ENCODE measurements at regions not wholly inside any gene's neighbourhood (a gene's known extent, or its start where the extent isn't known, plus 50 kb on each side); places are given as distances from the start of the nearest gene placed in this dataset.

DNA sequence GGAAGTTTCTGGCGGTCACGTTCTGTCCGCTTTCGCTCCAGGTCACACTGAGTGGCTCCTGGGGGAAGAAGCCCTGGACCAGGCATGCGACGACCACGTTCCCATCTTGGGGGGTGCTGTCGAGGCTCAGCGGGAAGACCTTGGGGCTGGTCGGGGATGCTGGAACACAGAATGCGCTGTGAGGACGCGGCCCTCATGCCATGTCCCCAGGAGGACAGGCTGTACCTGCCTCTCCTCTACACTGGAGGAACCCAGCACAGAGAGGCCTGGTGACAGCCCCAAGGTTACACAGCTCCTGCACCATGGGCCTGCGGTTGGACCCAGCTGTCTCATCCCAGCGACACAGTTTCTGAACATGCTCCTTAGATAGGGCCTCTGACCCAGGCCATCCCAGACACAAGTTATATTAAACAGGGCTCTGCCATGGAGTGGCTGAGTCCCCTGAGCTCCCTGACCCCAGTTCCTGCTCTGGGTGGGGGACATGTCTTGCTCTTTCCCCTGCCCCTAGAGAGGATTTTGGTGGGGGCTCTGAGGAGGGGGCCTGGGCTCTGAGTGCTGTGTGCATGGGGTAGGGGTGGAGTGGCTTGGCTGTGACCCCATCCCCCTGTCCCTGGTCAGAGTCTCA, 62.0 kb downstream of the TMEM121 start:
- Histone ChIP-seq H3K4me2 (no peak overlapping the region), H3K36me3 (ENCODE audit: insufficient read depth) (no peaks in the 10 kb centered on the region), H3K4me1 (ENCODE audit: insufficient read depth) (no peaks in the 10 kb centered on the region), H3K9me2 (ENCODE audit: insufficient read depth) (no peaks in the 10 kb centered on the region), H3K27ac (ENCODE audit: low read depth) (no peak overlapping the region), H4K20me1 (replicated peaks; ENCODE audit: insufficient read depth) (no peaks in the 10 kb centered on the region), H2AFZ (no peak overlapping the region), H3K27me3 (ENCODE audit: insufficient read depth) (no peaks in the 10 kb centered on the region), H3F3A (replicated peaks; ENCODE audit: low read depth) (no peaks in the 10 kb centered on the region), H3K79me2 (replicated peaks; ENCODE audit: insufficient read depth) (no peaks in the 10 kb centered on the region), H3K4me3 (no peak overlapping the region)
- peaks cover 17% of the 10 kb centered on the region for H3K36me3 Mint-ChIP-seq (ENCODE audit: low read depth)
- TF ChIP-seq JUNB (IDR thresholded peaks at IDR 0.05; ENCODE audit: unreplicated experiment) (no peak), ZNF331 (CRISPR knock-in tag; IDR thresholded peaks at IDR 0.05; ENCODE audit: low read depth) (no peak), POLR2AphosphoS5 (IDR thresholded peaks at IDR 0.05; ENCODE audit: low read depth) (no peak), EZH2phosphoT487 (IDR thresholded peaks at IDR 0.05; ENCODE audit: unreplicated experiment) (no peak), ZNF114 (CRISPR knock-in tag; IDR thresholded peaks at IDR 0.05) (no peak), STAT1 (IDR thresholded peaks at IDR 0.05; ENCODE audit: unreplicated experiment) (no peak), CREB1 (CRISPR knock-in tag; IDR thresholded peaks at IDR 0.05; ENCODE audit: low read depth) (no peak), EZH2 (IDR thresholded peaks at IDR 0.05; ENCODE audit: low read depth, unreplicated experiment) (no peak)
- TF ChIP-seq, protein P1, sequence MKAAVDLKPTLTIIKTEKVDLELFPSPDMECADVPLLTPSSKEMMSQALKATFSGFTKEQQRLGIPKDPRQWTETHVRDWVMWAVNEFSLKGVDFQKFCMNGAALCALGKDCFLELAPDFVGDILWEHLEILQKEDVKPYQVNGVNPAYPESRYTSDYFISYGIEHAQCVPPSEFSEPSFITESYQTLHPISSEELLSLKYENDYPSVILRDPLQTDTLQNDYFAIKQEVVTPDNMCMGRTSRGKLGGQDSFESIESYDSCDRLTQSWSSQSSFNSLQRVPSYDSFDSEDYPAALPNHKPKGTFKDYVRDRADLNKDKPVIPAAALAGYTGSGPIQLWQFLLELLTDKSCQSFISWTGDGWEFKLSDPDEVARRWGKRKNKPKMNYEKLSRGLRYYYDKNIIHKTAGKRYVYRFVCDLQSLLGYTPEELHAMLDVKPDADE (IDR thresholded peaks at IDR 0.05) = no peak
- TF ChIP-seq, protein P2, sequence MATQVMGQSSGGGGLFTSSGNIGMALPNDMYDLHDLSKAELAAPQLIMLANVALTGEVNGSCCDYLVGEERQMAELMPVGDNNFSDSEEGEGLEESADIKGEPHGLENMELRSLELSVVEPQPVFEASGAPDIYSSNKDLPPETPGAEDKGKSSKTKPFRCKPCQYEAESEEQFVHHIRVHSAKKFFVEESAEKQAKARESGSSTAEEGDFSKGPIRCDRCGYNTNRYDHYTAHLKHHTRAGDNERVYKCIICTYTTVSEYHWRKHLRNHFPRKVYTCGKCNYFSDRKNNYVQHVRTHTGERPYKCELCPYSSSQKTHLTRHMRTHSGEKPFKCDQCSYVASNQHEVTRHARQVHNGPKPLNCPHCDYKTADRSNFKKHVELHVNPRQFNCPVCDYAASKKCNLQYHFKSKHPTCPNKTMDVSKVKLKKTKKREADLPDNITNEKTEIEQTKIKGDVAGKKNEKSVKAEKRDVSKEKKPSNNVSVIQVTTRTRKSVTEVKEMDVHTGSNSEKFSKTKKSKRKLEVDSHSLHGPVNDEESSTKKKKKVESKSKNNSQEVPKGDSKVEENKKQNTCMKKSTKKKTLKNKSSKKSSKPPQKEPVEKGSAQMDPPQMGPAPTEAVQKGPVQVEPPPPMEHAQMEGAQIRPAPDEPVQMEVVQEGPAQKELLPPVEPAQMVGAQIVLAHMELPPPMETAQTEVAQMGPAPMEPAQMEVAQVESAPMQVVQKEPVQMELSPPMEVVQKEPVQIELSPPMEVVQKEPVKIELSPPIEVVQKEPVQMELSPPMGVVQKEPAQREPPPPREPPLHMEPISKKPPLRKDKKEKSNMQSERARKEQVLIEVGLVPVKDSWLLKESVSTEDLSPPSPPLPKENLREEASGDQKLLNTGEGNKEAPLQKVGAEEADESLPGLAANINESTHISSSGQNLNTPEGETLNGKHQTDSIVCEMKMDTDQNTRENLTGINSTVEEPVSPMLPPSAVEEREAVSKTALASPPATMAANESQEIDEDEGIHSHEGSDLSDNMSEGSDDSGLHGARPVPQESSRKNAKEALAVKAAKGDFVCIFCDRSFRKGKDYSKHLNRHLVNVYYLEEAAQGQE (IDR thresholded peaks at IDR 0.05; ENCODE audit: unreplicated experiment) = no peak
- TF ChIP-seq, protein P3, sequence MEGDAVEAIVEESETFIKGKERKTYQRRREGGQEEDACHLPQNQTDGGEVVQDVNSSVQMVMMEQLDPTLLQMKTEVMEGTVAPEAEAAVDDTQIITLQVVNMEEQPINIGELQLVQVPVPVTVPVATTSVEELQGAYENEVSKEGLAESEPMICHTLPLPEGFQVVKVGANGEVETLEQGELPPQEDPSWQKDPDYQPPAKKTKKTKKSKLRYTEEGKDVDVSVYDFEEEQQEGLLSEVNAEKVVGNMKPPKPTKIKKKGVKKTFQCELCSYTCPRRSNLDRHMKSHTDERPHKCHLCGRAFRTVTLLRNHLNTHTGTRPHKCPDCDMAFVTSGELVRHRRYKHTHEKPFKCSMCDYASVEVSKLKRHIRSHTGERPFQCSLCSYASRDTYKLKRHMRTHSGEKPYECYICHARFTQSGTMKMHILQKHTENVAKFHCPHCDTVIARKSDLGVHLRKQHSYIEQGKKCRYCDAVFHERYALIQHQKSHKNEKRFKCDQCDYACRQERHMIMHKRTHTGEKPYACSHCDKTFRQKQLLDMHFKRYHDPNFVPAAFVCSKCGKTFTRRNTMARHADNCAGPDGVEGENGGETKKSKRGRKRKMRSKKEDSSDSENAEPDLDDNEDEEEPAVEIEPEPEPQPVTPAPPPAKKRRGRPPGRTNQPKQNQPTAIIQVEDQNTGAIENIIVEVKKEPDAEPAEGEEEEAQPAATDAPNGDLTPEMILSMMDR (conservative IDR thresholded peaks at IDR 0.05; ENCODE audit: low read depth in 2 of 2) = no peak
- TF ChIP-seq, protein P4, sequence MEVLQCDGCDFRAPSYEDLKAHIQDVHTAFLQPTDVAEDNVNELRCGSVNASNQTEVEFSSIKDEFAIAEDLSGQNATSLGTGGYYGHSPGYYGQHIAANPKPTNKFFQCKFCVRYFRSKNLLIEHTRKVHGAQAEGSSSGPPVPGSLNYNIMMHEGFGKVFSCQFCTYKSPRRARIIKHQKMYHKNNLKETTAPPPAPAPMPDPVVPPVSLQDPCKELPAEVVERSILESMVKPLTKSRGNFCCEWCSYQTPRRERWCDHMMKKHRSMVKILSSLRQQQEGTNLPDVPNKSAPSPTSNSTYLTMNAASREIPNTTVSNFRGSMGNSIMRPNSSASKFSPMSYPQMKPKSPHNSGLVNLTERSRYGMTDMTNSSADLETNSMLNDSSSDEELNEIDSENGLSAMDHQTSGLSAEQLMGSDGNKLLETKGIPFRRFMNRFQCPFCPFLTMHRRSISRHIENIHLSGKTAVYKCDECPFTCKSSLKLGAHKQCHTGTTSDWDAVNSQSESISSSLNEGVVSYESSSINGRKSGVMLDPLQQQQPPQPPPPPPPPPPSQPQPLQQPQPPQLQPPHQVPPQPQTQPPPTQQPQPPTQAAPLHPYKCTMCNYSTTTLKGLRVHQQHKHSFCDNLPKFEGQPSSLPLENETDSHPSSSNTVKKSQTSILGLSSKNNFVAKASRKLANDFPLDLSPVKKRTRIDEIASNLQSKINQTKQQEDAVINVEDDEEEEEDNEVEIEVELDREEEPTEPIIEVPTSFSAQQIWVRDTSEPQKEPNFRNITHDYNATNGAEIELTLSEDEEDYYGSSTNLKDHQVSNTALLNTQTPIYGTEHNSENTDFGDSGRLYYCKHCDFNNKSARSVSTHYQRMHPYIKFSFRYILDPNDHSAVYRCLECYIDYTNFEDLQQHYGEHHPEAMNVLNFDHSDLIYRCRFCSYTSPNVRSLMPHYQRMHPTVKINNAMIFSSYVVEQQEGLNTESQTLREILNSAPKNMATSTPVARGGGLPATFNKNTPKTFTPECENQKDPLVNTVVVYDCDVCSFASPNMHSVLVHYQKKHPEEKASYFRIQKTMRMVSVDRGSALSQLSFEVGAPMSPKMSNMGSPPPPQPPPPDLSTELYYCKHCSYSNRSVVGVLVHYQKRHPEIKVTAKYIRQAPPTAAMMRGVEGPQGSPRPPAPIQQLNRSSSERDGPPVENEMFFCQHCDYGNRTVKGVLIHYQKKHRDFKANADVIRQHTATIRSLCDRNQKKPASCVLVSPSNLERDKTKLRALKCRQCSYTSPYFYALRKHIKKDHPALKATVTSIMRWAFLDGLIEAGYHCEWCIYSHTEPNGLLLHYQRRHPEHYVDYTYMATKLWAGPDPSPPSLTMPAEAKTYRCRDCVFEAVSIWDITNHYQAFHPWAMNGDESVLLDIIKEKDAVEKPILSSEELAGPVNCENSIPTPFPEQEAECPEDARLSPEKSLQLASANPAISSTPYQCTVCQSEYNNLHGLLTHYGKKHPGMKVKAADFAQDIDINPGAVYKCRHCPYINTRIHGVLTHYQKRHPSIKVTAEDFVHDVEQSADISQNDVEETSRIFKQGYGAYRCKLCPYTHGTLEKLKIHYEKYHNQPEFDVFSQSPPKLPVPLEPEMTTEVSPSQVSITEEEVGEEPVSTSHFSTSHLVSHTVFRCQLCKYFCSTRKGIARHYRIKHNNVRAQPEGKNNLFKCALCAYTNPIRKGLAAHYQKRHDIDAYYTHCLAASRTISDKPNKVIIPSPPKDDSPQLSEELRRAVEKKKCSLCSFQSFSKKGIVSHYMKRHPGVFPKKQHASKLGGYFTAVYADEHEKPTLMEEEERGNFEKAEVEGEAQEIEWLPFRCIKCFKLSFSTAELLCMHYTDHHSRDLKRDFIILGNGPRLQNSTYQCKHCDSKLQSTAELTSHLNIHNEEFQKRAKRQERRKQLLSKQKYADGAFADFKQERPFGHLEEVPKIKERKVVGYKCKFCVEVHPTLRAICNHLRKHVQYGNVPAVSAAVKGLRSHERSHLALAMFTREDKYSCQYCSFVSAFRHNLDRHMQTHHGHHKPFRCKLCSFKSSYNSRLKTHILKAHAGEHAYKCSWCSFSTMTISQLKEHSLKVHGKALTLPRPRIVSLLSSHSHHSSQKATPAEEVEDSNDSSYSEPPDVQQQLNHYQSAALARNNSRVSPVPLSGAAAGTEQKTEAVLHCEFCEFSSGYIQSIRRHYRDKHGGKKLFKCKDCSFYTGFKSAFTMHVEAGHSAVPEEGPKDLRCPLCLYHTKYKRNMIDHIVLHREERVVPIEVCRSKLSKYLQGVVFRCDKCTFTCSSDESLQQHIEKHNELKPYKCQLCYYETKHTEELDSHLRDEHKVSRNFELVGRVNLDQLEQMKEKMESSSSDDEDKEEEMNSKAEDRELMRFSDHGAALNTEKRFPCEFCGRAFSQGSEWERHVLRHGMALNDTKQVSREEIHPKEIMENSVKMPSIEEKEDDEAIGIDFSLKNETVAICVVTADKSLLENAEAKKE (CRISPR knock-in tag; IDR thresholded peaks at IDR 0.05) = no peak
- no peak overlapping the region for H3K27ac Mint-ChIP-seq
- H3K4me3 Mint-ChIP-seq = no peak overlapping the region
- no peaks in the 10 kb centered on the region for H3K4me1 Mint-ChIP-seq
- no peak for ATAC-seq
- DNase-seq (ENCODE audit: low spot score) = no peak
- peaks cover 59% of the 10 kb centered on the region for H3K9me3 Mint-ChIP-seq
- no peaks in the 10 kb centered on the region for H3K27me3 Mint-ChIP-seq (ENCODE audit: insufficient read depth, low read depth, poor library complexity)
